Naive thymus-derived CD8-positive, alpha-beta T cell (primary cell): ENCODE measurements at regions not wholly inside any gene's neighbourhood (a gene's known extent, or its start where the extent isn't known, plus 50 kb on each side); places are given as distances from the start of the nearest gene placed in this dataset.
"Not testable (repeated sequence)": the region's sequence is repeated elsewhere in the genome, so short reads cannot be mapped to it uniquely, and the experiment has no call there.

ENCODE experiments used
- ATAC-seq, 2 donors: fragments of 150-1000 bp; cut with Tn5 transposase in 1 of 2; sonication (Bioruptor Pico), chemical (Tn5 transposase) in 1 of 2; 1 replicate in 1 of 2; 2 replicates in 1 of 2; pipeline ENCODE4 v1.10.0; 2021; ENCODE audit warnings: mild to moderate bottlenecking in 2 of 2, moderate library complexity in 2 of 2
- POLR2A ChIA-PET: fragments of 350-600 bp; sonication (Branson Sonifier 250); formaldehyde crosslinking; loops from one replicate; lab custom pipeline; 2021; ENCODE audit warnings: antibody characterized with exemption; lab: Charles Lee
- DNase-seq, 10 donors: peaks; one replicate each; pipeline versions ENCODE4 v3.0.0 to v3.0.0-alpha.2; 2020 to 2022
- H3K27ac Mint-ChIP-seq, 10 donors: one replicate each; pipeline ENCODE4 v1.8.0; 2020 to 2022; ENCODE audit warnings: mild to moderate bottlenecking in 10 of 10, mixed read lengths in 10 of 10, moderate library complexity in 4 of 10, inconsistent platforms in 1 of 10
- H3K27me3 Mint-ChIP-seq, 5 donors: one replicate each; pipeline ENCODE4 v1.8.0; 2021 to 2022; ENCODE audit warnings: mixed read lengths in 5 of 5
- H3K36me3 Mint-ChIP-seq, 3 donors: one replicate each; pipeline ENCODE4 v1.8.0; 2020 to 2022; ENCODE audit warnings: mixed read lengths in 3 of 3, mild to moderate bottlenecking in 2 of 3, inconsistent platforms in 1 of 3
- H3K4me1 Mint-ChIP-seq, 4 donors: one replicate each; pipeline ENCODE4 v1.8.0; 2021 to 2022; ENCODE audit warnings: mixed read lengths in 4 of 4
- H3K4me3 Mint-ChIP-seq, 10 donors: one replicate each; pipeline ENCODE4 v1.8.0; 2020 to 2022; ENCODE audit warnings: mild to moderate bottlenecking in 10 of 10, mixed read lengths in 10 of 10, moderate library complexity in 6 of 10, inconsistent platforms in 1 of 10
- H3K9me3 Mint-ChIP-seq, 9 donors: one replicate each; pipeline ENCODE4 v1.8.0; 2020 to 2022; ENCODE audit warnings: mixed read lengths in 9 of 9, mild to moderate bottlenecking in 3 of 9, inconsistent platforms in 1 of 9, moderate library complexity in 1 of 9

DNA sequence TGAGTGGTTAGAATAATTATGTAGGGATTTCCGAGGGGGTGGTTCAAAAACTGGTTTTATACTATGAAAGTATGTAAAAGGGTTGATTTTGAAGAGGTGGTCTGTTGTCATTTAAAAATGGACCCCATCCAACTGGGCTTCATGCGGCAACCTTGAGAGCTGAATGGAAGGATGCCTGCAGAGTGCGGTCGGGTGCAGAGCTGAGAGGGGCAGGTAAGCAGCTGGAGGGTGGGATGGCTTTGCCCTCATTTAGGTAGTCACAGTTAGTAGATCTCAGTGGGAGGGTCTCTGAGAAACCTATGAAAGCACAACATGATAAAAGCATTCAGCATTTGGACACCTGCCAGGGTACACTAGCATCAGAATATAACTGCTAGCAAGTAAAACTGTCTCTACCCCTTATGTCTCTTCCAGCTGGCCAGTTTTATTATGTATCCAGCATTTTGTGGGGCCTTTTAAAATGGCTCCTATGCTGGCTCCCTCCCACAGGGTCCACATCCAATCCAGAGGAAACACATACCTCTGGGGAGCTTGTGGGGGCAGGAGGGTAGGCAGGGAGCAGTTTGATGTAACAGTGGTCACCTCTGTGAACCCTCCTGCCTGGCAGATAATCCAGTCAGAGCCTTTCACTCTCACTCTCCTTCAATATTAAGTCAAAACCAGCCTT, 75.9 kb upstream of the MAGI2 start:
- DNase-seq = no peak
- no peaks in the 10 kb centered on the region for H3K36me3 Mint-ChIP-seq

DNA sequence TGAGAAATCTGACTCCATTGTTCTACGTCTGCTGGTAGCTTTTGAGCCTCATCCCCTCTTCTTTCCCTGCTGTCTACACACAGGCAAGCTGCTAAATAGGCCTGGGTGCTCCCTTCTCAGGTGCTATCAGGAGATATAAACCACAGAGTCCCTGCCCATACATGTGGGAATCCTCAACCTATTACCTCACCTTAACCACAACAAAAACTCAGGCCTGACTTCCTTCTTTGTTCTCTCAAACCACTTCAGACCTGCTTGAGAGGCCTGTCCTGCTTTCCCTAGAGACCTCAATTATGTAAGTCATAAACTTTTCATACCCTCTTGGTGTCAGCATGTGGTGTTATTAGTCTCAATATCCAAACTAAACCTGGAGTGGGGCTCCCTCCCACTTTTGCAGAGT, 75.0 kb upstream of the MAGI2 start:
- Mint-ChIP-seq H3K4me3 (no peak overlapping the region), H3K27me3 (peaks cover 0 to 8% (median 3%) of the 10 kb centered on the region in 5 donors), H3K27ac (no peak overlapping the region), H3K36me3 (no peaks in the 10 kb centered on the region), H3K4me1 (peaks cover 0 to 4% (median 0%) of the 10 kb centered on the region in 4 donors), H3K9me3 (peaks cover 0 to 6% (median 0%) of the 10 kb centered on the region in 9 donors)
- POLR2A ChIA-PET = no interaction called here
- DNase-seq (no peak), ATAC-seq (no peak)

More for the DNA sequence above, 75.9 kb upstream of the MAGI2 start:
- Mint-ChIP-seq H3K4me1 (peaks cover 0 to 4% (median 0%) of the 10 kb centered on the region in 4 donors), H3K27me3 (peaks cover 0 to 8% (median 3%) of the 10 kb centered on the region in 5 donors), H3K27ac (no peak overlapping the region), H3K9me3 (peaks cover 0 to 6% (median 0%) of the 10 kb centered on the region in 9 donors), H3K4me3 (no peak overlapping the region)
- POLR2A ChIA-PET = no interaction called here
- no peak for ATAC-seq

DNA sequence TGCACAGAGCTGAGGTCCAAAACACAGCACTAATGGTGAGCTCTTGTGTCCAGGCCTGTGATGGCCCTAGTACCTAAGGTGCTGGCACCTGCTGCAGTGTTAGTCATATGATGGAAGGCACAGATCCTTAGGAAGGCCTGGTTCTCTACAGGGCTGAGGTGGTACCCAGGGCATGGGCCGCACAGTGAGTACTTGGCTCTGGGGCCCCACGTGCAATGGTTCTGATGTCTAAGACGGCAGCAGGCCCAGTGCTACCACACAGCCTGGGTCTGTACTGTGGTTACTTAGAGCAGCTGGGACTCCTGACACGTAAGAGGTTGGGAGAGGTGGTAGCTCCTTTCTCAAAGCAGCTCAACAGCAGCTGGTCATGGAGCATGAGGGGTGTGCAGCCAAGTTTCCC, 70.6 kb upstream of the MAGI2 start:
- no peak for ATAC-seq
- Mint-ChIP-seq H3K9me3 (peaks cover 0 to 4% (median 0%) of the 10 kb centered on the region in 9 donors), H3K27ac (no peak overlapping the region), H3K4me3 (no peak overlapping the region), H3K36me3 (no peaks in the 10 kb centered on the region), H3K27me3 (no peaks in the 10 kb centered on the region), H3K4me1 (peaks cover 0 to 2% (median 0%) of the 10 kb centered on the region in 4 donors)
- POLR2A ChIA-PET = no interaction called here
- DNase-seq = no peak

DNA sequence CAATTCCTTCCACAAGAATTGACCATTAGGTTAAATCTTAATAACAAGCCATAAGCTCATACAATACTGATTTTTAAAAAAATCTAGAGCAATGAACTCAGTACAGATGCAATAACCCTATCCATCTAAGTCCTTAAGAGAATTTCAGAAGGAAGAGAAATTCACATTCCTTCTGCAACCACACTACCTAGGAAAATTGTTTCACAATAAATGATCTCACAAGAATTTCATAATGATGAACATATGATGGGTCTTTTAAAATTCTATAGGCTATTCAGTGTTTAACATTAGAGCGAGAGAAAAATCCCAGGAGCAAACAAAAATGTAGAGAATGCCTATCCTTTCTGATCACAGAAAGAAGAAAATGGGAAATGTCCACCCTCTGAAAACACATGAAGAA, 70.0 kb upstream of the MAGI2 start:
- DNase-seq = no peak
- POLR2A ChIA-PET = no interaction called here
- Mint-ChIP-seq H3K4me1 (peaks cover 0 to 1% (median 0%) of the 10 kb centered on the region in 4 donors), H3K27ac (no peak overlapping the region), H3K36me3 (no peaks in the 10 kb centered on the region), H3K9me3 (peaks cover 0 to 2% (median 0%) of the 10 kb centered on the region in 9 donors), H3K4me3 (no peak overlapping the region), H3K27me3 (no peaks in the 10 kb centered on the region)
- ATAC-seq = no peak

DNA sequence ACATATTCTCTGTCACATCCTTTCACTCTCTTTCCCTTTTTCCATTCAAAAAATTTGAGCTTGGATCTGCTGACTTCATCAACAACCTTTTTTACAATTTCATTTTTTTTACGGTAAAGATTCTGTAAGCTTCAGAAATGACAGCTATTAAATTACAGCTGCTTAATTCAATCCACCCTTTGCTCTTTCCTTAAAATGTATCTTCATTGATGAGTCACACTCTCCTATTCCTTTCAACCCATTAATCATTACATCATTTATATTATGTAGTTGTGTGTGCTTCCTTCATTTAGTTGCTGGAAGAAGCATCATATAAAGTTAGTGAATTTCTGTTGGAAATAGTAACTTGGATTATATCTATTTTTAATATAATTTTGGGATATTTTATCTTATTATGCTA, 67.1 kb upstream of the MAGI2 start:
- no peaks in the 10 kb centered on the region for H3K9me3 Mint-ChIP-seq
- peaks cover 0 to 9% (median 0%) of the 10 kb centered on the region in 5 donors for H3K27me3 Mint-ChIP-seq
- POLR2A ChIA-PET = no interaction called here
- no peak for DNase-seq
- no peak overlapping the region for H3K4me3 Mint-ChIP-seq
- ATAC-seq = no peak
- H3K27ac Mint-ChIP-seq = no peak overlapping the region
- H3K4me1 Mint-ChIP-seq = no peaks in the 10 kb centered on the region
- no peaks in the 10 kb centered on the region for H3K36me3 Mint-ChIP-seq

DNA sequence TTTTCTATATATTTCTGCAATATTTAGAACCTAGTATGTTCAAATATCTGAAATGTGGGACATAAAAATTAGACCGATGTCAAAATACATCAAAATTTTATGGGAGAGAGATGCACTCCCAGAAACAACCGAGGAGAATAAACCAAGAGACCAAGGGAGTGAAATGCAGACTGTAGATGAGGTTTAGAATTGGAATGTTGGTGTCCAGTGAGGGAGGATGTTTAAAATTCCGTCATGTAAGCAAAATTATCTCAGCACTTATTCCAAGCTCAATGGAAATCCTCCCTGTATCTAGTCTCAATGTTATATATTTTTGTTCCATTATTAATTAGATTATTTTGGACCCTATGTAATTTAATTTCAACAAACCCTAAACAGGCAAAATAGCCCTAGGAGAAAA, 61.9 kb upstream of the MAGI2 start:
- no peak for DNase-seq
- Mint-ChIP-seq H3K4me1 (no peaks in the 10 kb centered on the region), H3K36me3 (no peaks in the 10 kb centered on the region), H3K9me3 (peaks cover 0 to 8% (median 0%) of the 10 kb centered on the region in 9 donors), H3K4me3 (no peak overlapping the region), H3K27me3 (peaks cover 0 to 20% (median 0%) of the 10 kb centered on the region in 5 donors), H3K27ac (no peak overlapping the region)
- ATAC-seq = no peak
- POLR2A ChIA-PET = no interaction called here

DNA sequence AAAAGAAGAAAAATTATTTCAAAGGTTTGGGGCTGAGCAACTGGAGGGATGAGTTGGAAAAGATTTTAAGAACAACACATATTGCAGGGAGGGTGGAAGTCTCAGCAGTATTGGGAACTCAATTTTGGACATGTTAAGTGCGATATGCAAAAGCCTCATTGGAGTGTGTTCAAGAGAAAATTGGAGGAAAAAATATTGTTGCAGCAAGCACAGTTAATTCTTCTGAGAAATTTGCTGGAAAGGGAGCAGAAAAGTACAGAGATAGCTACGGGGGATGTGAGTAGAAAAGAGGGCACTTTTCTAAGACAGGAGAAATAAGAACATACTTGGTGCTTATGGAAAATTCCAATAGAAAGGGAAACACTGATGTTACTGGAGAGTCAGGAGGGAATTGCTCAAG, 59.8 kb upstream of the MAGI2 start:
- Mint-ChIP-seq H3K36me3 (no peaks in the 10 kb centered on the region), H3K27ac (no peak overlapping the region), H3K9me3 (peaks cover 0 to 8% (median 0%) of the 10 kb centered on the region in 9 donors), H3K27me3 (peaks cover 0 to 24% (median 0%) of the 10 kb centered on the region in 5 donors), H3K4me3 (no peak overlapping the region), H3K4me1 (no peaks in the 10 kb centered on the region)
- ATAC-seq (no peak), DNase-seq (no peak)
- POLR2A ChIA-PET = no interaction called here

DNA sequence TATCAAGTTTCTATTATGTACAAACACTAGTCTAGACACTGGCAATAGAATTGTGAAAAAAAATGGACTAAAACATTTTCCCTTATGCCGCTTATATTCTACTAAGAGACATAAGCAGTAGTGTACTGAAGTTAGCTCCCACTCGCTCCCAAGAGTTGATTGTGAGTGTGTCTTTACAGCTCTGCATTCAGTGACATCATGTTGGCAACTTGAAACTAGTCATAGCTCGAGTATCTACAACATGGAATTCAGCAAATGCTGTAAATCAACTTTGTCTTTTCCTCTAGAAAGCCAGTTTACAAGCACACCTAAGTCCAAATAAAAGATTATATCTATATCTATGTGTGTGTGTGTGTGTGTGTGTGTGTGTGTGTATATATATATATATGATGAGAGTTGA, 58.8 kb upstream of the MAGI2 start:
- DNase-seq (no peak), ATAC-seq (no peak)
- Mint-ChIP-seq H3K9me3 (peaks cover 0 to 8% (median 0%) of the 10 kb centered on the region in 9 donors), H3K27ac (no peak overlapping the region), H3K4me1 (no peaks in the 10 kb centered on the region), H3K27me3 (peaks cover 0 to 24% (median 0%) of the 10 kb centered on the region in 5 donors), H3K36me3 (no peaks in the 10 kb centered on the region), H3K4me3 (no peak overlapping the region)
- POLR2A ChIA-PET = no interaction called here

DNA sequence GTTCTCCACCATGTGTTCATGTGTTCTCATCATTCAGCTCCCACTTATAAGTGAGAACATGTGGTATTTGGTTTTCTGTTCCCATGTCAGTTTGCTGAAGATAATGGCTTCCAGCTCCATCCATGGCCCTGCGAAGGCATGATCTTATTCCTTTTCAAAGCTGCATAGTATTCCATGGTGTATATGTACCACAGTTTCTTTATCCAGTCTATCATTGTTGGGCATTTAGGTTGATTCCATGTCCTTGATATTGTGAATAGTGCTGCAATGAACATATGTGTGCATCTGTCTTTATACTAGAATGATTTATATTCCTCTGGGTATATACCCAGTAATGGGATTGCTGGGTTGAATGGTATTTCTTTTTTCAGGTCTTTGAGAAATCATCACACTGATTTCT, 57.6 kb upstream of the MAGI2 start:
- H3K9me3 Mint-ChIP-seq, DNase-seq, H3K36me3 Mint-ChIP-seq, ATAC-seq, H3K4me3 Mint-ChIP-seq, H3K27ac Mint-ChIP-seq, POLR2A ChIA-PET, H3K4me1 Mint-ChIP-seq: not testable (repeated sequence)
- H3K27me3 Mint-ChIP-seq = peaks cover 0 to 18% (median 0%) of the 10 kb centered on the region in 5 donors

DNA sequence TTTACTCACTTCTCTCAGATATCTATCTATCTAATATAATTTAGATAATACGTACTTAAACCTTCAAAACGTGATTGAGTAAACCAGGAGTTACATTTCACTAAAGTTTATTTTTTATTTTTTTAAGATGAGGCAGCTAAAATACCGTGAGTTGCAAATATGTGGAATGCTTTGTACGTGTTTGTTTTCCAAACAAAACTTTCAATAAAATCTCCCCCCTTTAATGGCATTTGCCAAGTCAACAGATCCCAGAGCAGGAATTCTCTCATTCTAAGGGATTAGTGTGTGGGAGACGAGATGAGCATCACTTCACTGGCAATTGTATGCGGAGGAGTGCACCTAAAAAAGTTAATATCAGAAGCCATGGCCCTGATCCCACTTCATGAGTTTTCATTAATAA, 53.7 kb upstream of the MAGI2 start:
- ATAC-seq = no peak
- POLR2A ChIA-PET = no interaction called here
- no peak overlapping the region for H3K27ac Mint-ChIP-seq
- H3K36me3 Mint-ChIP-seq = no peaks in the 10 kb centered on the region
- peaks cover 0 to 3% (median 0%) of the 10 kb centered on the region in 9 donors for H3K9me3 Mint-ChIP-seq
- H3K4me1 Mint-ChIP-seq = no peaks in the 10 kb centered on the region
- H3K27me3 Mint-ChIP-seq = peaks cover 0 to 4% (median 0%) of the 10 kb centered on the region in 5 donors
- no peak for DNase-seq
- no peak overlapping the region for H3K4me3 Mint-ChIP-seq

DNA sequence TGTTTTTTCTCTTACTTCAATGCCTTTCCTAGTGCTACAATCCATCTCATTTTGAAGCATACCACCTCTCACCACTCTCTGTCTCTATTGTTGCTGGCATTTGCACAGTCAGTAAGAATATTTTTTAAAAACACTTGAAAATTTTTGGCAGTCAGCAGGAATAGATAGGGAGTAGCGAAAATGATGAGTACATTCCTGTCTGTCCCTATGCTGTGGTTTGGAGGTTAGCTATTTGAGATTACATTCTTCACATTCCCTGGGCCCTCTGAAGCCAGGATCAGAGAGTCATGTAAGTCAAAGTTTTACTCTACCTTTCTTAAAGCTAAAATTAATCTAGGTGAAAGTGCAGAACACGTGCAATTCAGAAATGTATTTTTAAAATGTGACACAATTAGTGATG, 53.0 kb upstream of the MAGI2 start:
- H3K27me3 Mint-ChIP-seq = peaks cover 0 to 4% (median 0%) of the 10 kb centered on the region in 5 donors
- ATAC-seq (no peak), DNase-seq (no peak)
- no peaks in the 10 kb centered on the region for H3K4me1 Mint-ChIP-seq
- no peaks in the 10 kb centered on the region for H3K36me3 Mint-ChIP-seq
- POLR2A ChIA-PET = no interaction called here
- H3K4me3 Mint-ChIP-seq = no peak overlapping the region
- no peak overlapping the region for H3K27ac Mint-ChIP-seq
- H3K9me3 Mint-ChIP-seq = peaks cover 0 to 3% (median 0%) of the 10 kb centered on the region in 9 donors

DNA sequence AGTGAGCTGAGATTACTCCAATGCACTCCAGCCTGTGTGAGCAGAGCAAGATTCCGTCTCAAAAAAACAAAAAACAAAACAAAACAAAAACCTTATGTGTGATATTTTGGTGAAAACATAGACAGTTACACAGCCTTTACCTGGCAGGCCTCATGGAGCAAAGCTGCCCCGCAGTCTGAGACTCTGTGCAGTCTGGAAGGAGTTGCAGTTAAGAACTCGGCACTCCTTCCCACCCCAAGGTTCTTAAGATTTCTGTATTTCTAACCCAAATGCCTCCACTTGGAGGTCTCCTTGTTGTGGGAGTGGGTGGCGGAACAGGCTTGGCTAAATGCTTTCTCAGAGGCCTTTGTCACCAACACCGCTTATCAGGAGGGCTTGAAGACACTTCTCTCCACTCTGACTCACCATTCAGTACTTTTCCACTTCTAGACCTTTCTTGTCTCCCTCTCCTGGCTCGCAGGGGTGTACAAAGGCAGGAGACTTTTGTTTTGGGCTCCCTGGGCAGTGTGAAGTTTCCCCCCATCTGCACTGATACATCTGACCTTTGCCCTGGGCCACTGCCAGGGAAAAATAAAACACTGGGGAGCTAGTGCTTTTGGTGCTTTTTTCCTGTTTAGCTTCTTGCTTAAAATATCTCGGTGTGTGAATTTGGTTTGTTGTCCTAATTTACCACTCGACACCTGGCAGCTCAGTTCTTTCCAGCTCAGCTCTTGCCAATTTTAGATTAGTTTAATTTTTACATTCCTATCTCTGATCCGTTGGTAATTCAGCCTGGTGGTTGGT, 51.3 kb upstream of the MAGI2 start:
- H3K36me3 Mint-ChIP-seq = no peaks in the 10 kb centered on the region
- H3K4me3 Mint-ChIP-seq = no peak overlapping the region
- no peaks in the 10 kb centered on the region for H3K9me3 Mint-ChIP-seq
- H3K27ac Mint-ChIP-seq = no peak overlapping the region
- POLR2A ChIA-PET = no interaction called here
- DNase-seq (no peak), ATAC-seq (no peak)
- no peaks in the 10 kb centered on the region for H3K4me1 Mint-ChIP-seq
- peaks cover 0 to 4% (median 0%) of the 10 kb centered on the region in 5 donors for H3K27me3 Mint-ChIP-seq
